Chondrocyte (in vitro differentiated cells): ENCODE measurements at regions not wholly inside any gene's neighbourhood (a gene's known extent, or its start where the extent isn't known, plus 50 kb on each side); places are given as distances from the start of the nearest gene placed in this dataset.

ENCODE experiments used
- DNase-seq: peaks from one replicate; pipeline ENCODE4 v3.0.0; 2021; ENCODE audit warnings: mixed read lengths, low spot score
- H3K27ac Mint-ChIP-seq: one replicate; pipeline ENCODE4 v1.8.0; 2021; ENCODE audit warnings: mild to moderate bottlenecking, moderate library complexity, mixed read lengths; ENCODE audit not compliant: unreplicated experiment
- H3K27me3 Mint-ChIP-seq: 2 replicates; pipeline ENCODE4 v1.8.0; 2021; ENCODE audit warnings: low read depth, mixed read lengths
- H3K36me3 Mint-ChIP-seq: 2 replicates; pipeline ENCODE4 v1.8.0; 2021; ENCODE audit warnings: low read depth, mixed read lengths
- H3K4me1 Mint-ChIP-seq: 2 replicates; pipeline ENCODE4 v1.8.0; 2021; ENCODE audit warnings: low read depth, mild to moderate bottlenecking, mixed read lengths
- H3K4me3 Mint-ChIP-seq: one replicate; pipeline ENCODE4 v1.8.0; 2021; ENCODE audit warnings: mild to moderate bottlenecking, moderate library complexity, mixed read lengths; ENCODE audit not compliant: unreplicated experiment
- H3K9me3 Mint-ChIP-seq: 2 replicates; pipeline ENCODE4 v1.8.0; 2021; ENCODE audit warnings: low read depth, mixed read lengths
- CTCF ChIP-seq: fragments of 200-600 bp; sonication (generic); IDR thresholded peaks from 2 replicates; pipeline ENCODE4 v1.5.0; 2021; ENCODE audit warnings: antibody characterized with exemption, mild to moderate bottlenecking, moderate library complexity

DNA sequence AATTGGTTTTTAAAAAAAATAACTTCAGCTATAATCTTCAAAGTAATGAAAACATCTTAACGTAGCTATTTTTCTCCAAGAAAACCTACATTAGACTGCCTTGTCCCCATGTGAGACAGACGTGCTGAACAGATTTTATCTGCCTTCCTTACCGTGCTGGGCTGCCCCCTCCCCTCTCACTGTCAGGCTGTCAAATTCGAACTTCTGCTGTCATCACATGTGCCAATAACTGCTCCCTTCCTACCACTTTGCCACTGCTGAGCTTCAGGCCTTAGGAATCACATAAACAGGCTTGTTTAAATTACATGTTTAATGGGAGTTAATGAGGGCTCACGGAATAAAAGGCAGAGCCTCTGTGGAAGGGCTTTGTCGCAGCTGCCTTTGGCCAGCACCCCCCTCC, 77.0 kb upstream of the NHSL1 start:
- no peak for DNase-seq
- TF ChIP-seq CTCF: no peak
- Mint-ChIP-seq H3K9me3 (no peaks in the 10 kb centered on the region), H3K4me3 (no peak overlapping the region), H3K27ac (no peak overlapping the region), H3K36me3 (no peaks in the 10 kb centered on the region), H3K27me3 (no peaks in the 10 kb centered on the region), H3K4me1 (no peaks in the 10 kb centered on the region)

GRCh38 chr6:138577151-138577915, 78.0 kb upstream of the NHSL1 start:
- no peak for TF ChIP-seq CTCF
- Mint-ChIP-seq H3K4me3 (no peak overlapping the region), H3K9me3 (no peaks in the 10 kb centered on the region), H3K4me1 (no peaks in the 10 kb centered on the region), H3K27me3 (no peaks in the 10 kb centered on the region), H3K36me3 (no peaks in the 10 kb centered on the region), H3K27ac (no peak overlapping the region)
- no peak for DNase-seq

GRCh38 chr6:138580040-138580439, 80.7 kb upstream of the NHSL1 start:
- Mint-ChIP-seq H3K4me3 (no peak overlapping the region), H3K27me3 (no peaks in the 10 kb centered on the region), H3K36me3 (no peaks in the 10 kb centered on the region), H3K9me3 (no peaks in the 10 kb centered on the region), H3K4me1 (peaks cover 2% of the 10 kb centered on the region), H3K27ac (no peak overlapping the region)
- no peak for DNase-seq
- TF ChIP-seq CTCF: no peak

DNA sequence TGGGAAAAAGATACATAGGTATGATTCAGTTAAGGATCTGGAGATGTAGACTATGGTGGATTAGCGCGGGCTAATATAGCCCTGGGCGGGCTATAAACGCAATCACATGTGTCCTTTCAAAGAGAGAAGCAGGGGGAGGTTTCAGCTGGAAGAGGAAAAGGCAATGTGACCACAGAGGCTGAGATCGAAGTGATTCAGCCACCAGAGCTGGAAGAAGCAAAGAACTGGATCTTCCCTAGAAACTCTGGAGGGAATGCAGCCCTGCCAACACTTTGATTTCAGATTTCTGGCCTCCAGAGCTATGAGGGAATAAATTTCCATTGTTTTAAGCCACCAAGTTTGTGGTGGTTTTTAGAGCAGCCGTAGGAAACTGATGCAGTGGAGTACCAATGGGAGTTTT, 81.5 kb upstream of the NHSL1 start:
- H3K36me3 Mint-ChIP-seq: no peaks in the 10 kb centered on the region
- no peak overlapping the region for H3K27ac Mint-ChIP-seq
- no peak for TF ChIP-seq CTCF
- H3K4me3 Mint-ChIP-seq: no peak overlapping the region
- DNase-seq: no peak
- no peaks in the 10 kb centered on the region for H3K9me3 Mint-ChIP-seq
- H3K27me3 Mint-ChIP-seq: no peaks in the 10 kb centered on the region
- peaks cover 9% of the 10 kb centered on the region for H3K4me1 Mint-ChIP-seq

DNA sequence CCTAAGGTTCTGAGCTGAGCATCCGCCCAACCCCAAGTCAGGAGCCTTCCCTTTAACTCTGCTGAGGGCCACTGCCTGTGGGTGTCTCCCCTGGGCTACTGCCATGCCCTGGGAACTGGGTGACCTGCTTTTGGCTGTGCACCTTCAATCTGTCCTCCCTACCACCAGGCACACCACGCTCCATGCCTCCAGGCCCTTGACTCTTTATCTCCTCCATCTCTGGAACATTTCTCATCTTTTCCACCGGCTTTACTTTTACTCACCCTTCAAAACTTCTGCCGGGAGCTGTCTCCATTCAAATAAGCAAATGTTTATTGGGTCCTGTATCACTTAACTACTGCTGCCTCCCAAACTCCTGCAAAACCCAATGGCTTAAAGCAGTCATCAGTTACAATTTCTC, 83.3 kb upstream of the NHSL1 start:
- Mint-ChIP-seq H3K36me3 (no peaks in the 10 kb centered on the region), H3K4me1 (peaks cover 9% of the 10 kb centered on the region), H3K4me3 (no peak overlapping the region), H3K27ac (no peak overlapping the region), H3K9me3 (no peaks in the 10 kb centered on the region), H3K27me3 (no peaks in the 10 kb centered on the region)
- TF ChIP-seq CTCF: no peak
- no peak for DNase-seq
